OCI-LY1 (cell line): ENCODE measurements at regions not wholly inside any gene's neighbourhood (a gene's known extent, or its start where the extent isn't known, plus 50 kb on each side); places are given as distances from the start of the nearest gene placed in this dataset.

ENCODE experiments used
- EZH2 ChIP-seq: fragments of 200-600 bp; sonication (generic), shearing (Covaris generic); IDR thresholded peaks from 2 replicates; pipeline ENCODE4 v1.8.0; 2017; ENCODE audit warnings: borderline replicate concordance, mixed run types, mild to moderate bottlenecking, antibody characterized with exemption, low read length, moderate library complexity, mixed read lengths
- TF ChIP-seq, protein P1 (sequence below): fragments of 200-600 bp; sonication (generic), shearing (Covaris generic); IDR thresholded peaks from 2 replicates; pipeline ENCODE4 v1.5.1; 2017; ENCODE audit warnings: mild to moderate bottlenecking, antibody characterized with exemption, low read length, moderate library complexity, mixed read lengths

DNA sequence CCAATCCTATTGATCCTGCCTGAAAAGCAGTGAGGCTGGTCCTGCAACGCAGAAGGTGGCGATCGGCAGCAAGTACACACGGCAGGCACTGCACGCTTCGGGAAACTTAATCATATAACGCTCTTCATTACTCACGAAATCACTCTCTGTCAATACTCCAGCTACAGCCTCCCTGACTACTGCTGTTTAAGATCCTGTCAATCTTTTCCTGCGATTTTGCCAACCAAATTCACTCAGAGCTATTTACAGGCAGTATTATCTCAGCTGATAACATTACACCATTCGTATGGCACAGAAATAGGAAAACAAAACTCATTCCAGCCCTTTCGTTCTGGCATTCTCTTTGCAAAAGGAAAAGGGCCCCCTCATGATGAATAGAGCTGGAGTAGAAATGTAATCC is 262.4 kb upstream of the CDH8 start:
- TF ChIP-seq, protein P1, sequence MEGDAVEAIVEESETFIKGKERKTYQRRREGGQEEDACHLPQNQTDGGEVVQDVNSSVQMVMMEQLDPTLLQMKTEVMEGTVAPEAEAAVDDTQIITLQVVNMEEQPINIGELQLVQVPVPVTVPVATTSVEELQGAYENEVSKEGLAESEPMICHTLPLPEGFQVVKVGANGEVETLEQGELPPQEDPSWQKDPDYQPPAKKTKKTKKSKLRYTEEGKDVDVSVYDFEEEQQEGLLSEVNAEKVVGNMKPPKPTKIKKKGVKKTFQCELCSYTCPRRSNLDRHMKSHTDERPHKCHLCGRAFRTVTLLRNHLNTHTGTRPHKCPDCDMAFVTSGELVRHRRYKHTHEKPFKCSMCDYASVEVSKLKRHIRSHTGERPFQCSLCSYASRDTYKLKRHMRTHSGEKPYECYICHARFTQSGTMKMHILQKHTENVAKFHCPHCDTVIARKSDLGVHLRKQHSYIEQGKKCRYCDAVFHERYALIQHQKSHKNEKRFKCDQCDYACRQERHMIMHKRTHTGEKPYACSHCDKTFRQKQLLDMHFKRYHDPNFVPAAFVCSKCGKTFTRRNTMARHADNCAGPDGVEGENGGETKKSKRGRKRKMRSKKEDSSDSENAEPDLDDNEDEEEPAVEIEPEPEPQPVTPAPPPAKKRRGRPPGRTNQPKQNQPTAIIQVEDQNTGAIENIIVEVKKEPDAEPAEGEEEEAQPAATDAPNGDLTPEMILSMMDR = no peak
- no peak for TF ChIP-seq EZH2
